Activated CD8-positive, alpha-beta T cell treated with anti-CD3 and anti-CD28 coated beads for 36 hours (primary cell): ENCODE measurements at regions not wholly inside any gene's neighbourhood (a gene's known extent, or its start where the extent isn't known, plus 50 kb on each side); places are given as distances from the start of the nearest gene placed in this dataset.
"Not testable (repeated sequence)": the region's sequence is repeated elsewhere in the genome, so short reads cannot be mapped to it uniquely, and the experiment has no call there.

Experiments
- ATAC-seq: fragments of 200-7000 bp; cut with Tn5 transposase; one replicate; pipeline ENCODE4 v1.10.0; 2021; ENCODE audit warnings: mild to moderate bottlenecking, moderate library complexity
- CTCF ChIA-PET: fragments of 350-600 bp; sonication (Branson Sonifier 250); formaldehyde crosslinking; loops from one replicate; lab custom pipeline; 2021; ENCODE audit warnings: antibody characterized with exemption; lab: Charles Lee
- POLR2A ChIA-PET: fragments of 350-600 bp; sonication (Branson Sonifier 250); formaldehyde crosslinking; loops from one replicate; lab custom pipeline; 2021; ENCODE audit warnings: antibody characterized with exemption; lab: Charles Lee
- DNase-seq: peaks from one replicate; pipeline ENCODE4 v3.0.0-alpha.2; 2020
- H3K27ac Mint-ChIP-seq: one replicate; pipeline ENCODE4 v1.8.0; 2021; ENCODE audit warnings: mild to moderate bottlenecking, mixed read lengths
- H3K27me3 Mint-ChIP-seq: one replicate; pipeline ENCODE4 v1.8.0; 2021; ENCODE audit warnings: mixed read lengths
- H3K36me3 Mint-ChIP-seq: one replicate; pipeline ENCODE4 v1.8.0; 2021; ENCODE audit warnings: low read depth, mixed read lengths
- H3K4me1 Mint-ChIP-seq: one replicate; pipeline ENCODE4 v1.8.0; 2021; ENCODE audit warnings: low read depth, mixed read lengths
- H3K4me3 Mint-ChIP-seq: one replicate; pipeline ENCODE4 v1.8.0; 2021; ENCODE audit warnings: mild to moderate bottlenecking, moderate library complexity, mixed read lengths
- H3K9me3 Mint-ChIP-seq: one replicate; pipeline ENCODE4 v1.8.0; 2021; ENCODE audit warnings: mixed read lengths
- intact Hi-C: fragments of 100-400 bp; cut with micrococcal nuclease; formaldehyde crosslinking; loops from one replicate; pipeline ENCODE4 v1.10.0; 2022
- TF ChIP-seq, protein P1 (sequence below): fragments of 200-600 bp; IDR thresholded peaks from one replicate; pipeline ENCODE4 v1.8.0; 2022; ENCODE audit warnings: antibody characterized with exemption, mild to moderate bottlenecking

DNA sequence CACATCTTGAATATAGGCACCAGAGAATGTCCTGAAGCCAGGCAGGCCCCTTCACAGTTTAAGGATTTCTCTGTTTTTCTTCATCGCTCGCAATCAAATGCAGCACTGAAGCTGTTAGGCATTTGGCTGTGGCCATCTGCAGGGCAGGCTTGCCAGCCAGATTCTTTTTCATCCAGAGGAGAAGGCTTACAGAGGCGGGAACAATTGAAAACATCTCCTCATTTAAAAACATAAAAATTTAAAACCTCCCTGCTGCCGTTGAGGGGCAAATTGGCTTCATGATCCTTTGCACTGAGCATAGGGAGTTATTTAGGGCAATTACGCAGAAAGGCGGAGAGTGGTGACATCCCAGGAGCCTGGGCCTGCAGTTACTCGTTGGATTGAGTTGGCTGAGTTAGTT is 500.0 kb downstream of the TYW1 start:
- H3K27me3 Mint-ChIP-seq = no peaks in the 10 kb centered on the region
- H3K27ac Mint-ChIP-seq = no peak overlapping the region
- TF ChIP-seq, protein P1, sequence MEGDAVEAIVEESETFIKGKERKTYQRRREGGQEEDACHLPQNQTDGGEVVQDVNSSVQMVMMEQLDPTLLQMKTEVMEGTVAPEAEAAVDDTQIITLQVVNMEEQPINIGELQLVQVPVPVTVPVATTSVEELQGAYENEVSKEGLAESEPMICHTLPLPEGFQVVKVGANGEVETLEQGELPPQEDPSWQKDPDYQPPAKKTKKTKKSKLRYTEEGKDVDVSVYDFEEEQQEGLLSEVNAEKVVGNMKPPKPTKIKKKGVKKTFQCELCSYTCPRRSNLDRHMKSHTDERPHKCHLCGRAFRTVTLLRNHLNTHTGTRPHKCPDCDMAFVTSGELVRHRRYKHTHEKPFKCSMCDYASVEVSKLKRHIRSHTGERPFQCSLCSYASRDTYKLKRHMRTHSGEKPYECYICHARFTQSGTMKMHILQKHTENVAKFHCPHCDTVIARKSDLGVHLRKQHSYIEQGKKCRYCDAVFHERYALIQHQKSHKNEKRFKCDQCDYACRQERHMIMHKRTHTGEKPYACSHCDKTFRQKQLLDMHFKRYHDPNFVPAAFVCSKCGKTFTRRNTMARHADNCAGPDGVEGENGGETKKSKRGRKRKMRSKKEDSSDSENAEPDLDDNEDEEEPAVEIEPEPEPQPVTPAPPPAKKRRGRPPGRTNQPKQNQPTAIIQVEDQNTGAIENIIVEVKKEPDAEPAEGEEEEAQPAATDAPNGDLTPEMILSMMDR = no peak
- no peaks in the 10 kb centered on the region for H3K4me1 Mint-ChIP-seq
- CTCF ChIA-PET = no interaction called here
- intact Hi-C loops = no loop called here
- H3K4me3 Mint-ChIP-seq = no peak overlapping the region
- DNase-seq (no peak), ATAC-seq (no peak)
- no peaks in the 10 kb centered on the region for H3K36me3 Mint-ChIP-seq
- H3K9me3 Mint-ChIP-seq = peaks cover 12% of the 10 kb centered on the region
- POLR2A ChIA-PET = no interaction called here

DNA sequence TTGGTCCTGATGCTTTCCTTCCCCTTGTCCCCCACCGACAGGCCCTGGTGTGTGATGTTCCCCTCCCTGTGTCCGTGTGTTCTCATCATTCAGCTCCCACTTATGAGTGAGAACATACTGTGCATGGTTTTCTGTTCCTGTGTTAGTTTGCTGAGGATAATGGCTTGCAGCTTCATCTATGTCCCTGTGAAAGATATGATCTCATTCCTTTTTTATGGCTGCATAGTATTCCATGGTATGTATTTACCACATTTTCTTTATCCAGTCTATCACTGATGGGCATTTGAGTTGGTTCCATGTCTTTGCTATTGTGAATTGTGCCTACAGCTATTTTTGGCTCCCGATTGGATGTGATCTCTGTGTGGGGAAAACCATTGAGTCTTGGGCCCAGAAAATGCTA is 501.3 kb downstream of the TYW1 start:
- CTCF ChIA-PET, ATAC-seq, DNase-seq, H3K9me3 Mint-ChIP-seq, H3K36me3 Mint-ChIP-seq, H3K4me3 Mint-ChIP-seq, H3K4me1 Mint-ChIP-seq, H3K27me3 Mint-ChIP-seq, intact Hi-C loops, H3K27ac Mint-ChIP-seq, POLR2A ChIA-PET: not testable (repeated sequence)

DNA sequence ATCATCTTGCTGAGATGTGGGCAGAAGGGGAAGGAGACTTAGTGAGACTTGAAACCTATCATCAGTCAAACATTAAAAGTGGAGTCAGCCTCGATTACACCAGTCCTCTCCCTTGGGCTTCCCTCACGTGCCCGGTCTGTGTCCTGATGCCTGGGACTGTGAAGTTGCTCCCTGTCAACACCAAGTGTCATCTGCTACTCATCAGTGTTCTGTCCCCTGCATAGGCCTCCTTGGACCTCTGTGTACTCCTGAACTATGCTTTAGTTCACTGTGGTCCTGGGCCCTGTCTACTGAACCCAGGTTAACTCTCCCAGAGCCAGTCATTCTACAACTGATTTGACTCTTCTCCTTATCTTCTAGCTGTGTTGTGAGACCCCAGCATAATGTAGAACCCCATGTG is 506.3 kb downstream of the TYW1 start:
- intact Hi-C loops = no loop called here
- Mint-ChIP-seq H3K27ac (no peak overlapping the region), H3K9me3 (peaks cover 7% of the 10 kb centered on the region), H3K36me3 (no peaks in the 10 kb centered on the region), H3K27me3 (no peaks in the 10 kb centered on the region), H3K4me1 (no peaks in the 10 kb centered on the region), H3K4me3 (no peak overlapping the region)
- TF ChIP-seq, protein P1 = no peak
- no peak for DNase-seq
- CTCF ChIA-PET = no interaction called here
- POLR2A ChIA-PET = no interaction called here
- ATAC-seq = no peak

DNA sequence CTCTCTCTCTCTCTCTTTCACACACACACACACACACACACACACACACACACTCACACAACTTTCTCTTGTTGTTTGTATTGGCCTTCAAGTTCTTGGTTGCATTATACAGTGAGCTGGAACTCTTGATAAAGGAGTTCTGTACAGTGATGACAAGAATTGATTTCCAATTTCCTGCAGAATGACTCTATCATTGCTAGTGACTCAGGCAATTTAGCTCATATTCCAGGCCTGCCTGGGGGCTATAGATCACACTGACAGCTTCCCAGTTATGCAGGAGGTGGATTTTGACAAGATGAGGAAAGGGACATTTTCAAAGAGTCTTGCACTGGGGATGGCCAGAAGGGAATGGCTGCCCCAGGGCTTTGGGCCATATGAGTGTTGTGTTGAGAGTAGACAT is 508.8 kb downstream of the TYW1 start:
- intact Hi-C loops = no loop called here
- POLR2A ChIA-PET = no interaction called here
- Mint-ChIP-seq H3K36me3 (no peaks in the 10 kb centered on the region), H3K4me3 (no peak overlapping the region), H3K27ac (no peak overlapping the region), H3K27me3 (no peaks in the 10 kb centered on the region), H3K4me1 (no peaks in the 10 kb centered on the region), H3K9me3 (peaks cover 7% of the 10 kb centered on the region)
- DNase-seq = no peak
- CTCF ChIA-PET = no interaction called here
- TF ChIP-seq, protein P1 = no peak
- no peak for ATAC-seq

DNA sequence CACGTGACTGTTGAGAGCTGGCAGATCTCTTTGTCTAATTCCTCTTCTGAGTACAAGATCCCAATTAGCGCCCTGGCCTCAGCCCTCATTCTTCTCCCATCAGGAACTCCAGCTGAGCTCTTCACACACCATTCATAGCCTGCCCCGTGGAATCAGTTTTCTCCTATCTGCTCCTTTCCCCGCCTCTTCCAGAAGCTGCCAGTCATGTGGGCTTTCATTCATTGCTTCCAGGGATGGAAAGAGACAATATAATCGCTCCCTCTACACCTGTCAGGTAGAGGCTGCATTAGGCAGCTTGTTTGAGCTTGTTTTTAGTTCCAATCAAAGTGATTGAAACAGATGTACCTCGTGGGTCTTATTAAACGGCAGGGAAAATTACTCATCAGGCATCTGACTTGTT is 515.8 kb downstream of the TYW1 start:
- peaks cover 8% of the 10 kb centered on the region for H3K9me3 Mint-ChIP-seq
- no peak overlapping the region for H3K4me3 Mint-ChIP-seq
- no peak overlapping the region for H3K27ac Mint-ChIP-seq
- no peaks in the 10 kb centered on the region for H3K27me3 Mint-ChIP-seq
- ChIA-PET POLR2A (no interaction called here), CTCF (no interaction called here)
- TF ChIP-seq, protein P1 = no peak
- intact Hi-C loops = no loop called here
- no peaks in the 10 kb centered on the region for H3K4me1 Mint-ChIP-seq
- DNase-seq (no peak), ATAC-seq (no peak)
- no peaks in the 10 kb centered on the region for H3K36me3 Mint-ChIP-seq

DNA sequence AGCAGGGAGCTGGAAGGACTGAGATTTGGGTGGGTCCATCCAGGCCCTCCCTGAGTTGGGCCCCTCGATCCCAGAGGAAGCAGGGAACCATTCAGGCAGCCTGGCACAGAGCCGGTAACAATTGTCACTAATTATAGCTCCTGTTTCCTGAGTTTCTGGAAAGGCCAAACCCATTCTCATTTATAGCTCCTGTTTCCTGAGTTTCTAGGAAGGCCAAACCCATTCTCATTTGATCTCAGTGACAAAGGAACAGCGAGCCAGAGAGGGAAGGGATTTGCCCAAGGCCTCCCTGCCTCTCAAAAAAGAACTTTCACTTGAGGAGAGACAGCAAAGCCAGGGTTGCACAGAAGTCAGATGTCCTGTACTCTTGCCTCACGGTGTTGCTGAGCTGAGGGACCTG is 521.9 kb downstream of the TYW1 start:
- no peaks in the 10 kb centered on the region for H3K4me1 Mint-ChIP-seq
- no peaks in the 10 kb centered on the region for H3K27me3 Mint-ChIP-seq
- H3K27ac Mint-ChIP-seq = no peak overlapping the region
- no peak overlapping the region for H3K4me3 Mint-ChIP-seq
- intact Hi-C loops = no loop called here
- POLR2A ChIA-PET = no interaction called here
- no peaks in the 10 kb centered on the region for H3K36me3 Mint-ChIP-seq
- TF ChIP-seq, protein P1 = no peak
- CTCF ChIA-PET = no interaction called here
- ATAC-seq = no peak
- no peaks in the 10 kb centered on the region for H3K9me3 Mint-ChIP-seq
- no peak for DNase-seq
